HG03342 (cell line): ENCODE measurements at regions not wholly inside any gene's neighbourhood (a gene's known extent, or its start where the extent isn't known, plus 50 kb on each side); places are given as distances from the start of the nearest gene placed in this dataset.
"Not testable (repeated sequence)": the region's sequence is repeated elsewhere in the genome, so short reads cannot be mapped to it uniquely, and the experiment has no call there.

Experiments used
- ATAC-seq: cut with Tn5 transposase; IDR thresholded peaks from one replicate; pipeline ENCODE4 v1.9.1; 2021; ENCODE audit warnings: mild to moderate bottlenecking, moderate library complexity; ENCODE audit not compliant: unreplicated experiment

GRCh38 chr10:33071857-33072256 lies 113.8 kb upstream of the ITGB1 start:
- ATAC-seq, result no peak

- ATAC-seq, result no peak
Observed at GRCh38 chr10:33070101-33070500, 112.1 kb upstream of the ITGB1 start.

- ATAC-seq, result no peak
Observed at GRCh38 chr10:33067917-33068316, 109.9 kb upstream of the ITGB1 start.

- ATAC-seq, result no peak
Observed at GRCh38 chr10:33067481-33067880, 109.5 kb upstream of the ITGB1 start.

- ATAC-seq, result no peak
Observed at GRCh38 chr10:33066558-33067236, 108.7 kb upstream of the ITGB1 start.

- no peak for ATAC-seq
Observed at GRCh38 chr10:33065111-33065510, 107.1 kb upstream of the ITGB1 start.

- no peak for ATAC-seq
Observed at GRCh38 chr10:33064706-33065105, 106.7 kb upstream of the ITGB1 start.

GRCh38 chr10:33057620-33058019 lies 99.6 kb upstream of the ITGB1 start:
- no peak for ATAC-seq

GRCh38 chr10:33056828-33057596 lies 99.0 kb upstream of the ITGB1 start:
- no peak for ATAC-seq

- ATAC-seq, result no peak
Observed at GRCh38 chr10:33055625-33056024, 97.6 kb upstream of the ITGB1 start.

GRCh38 chr10:33052915-33053810 lies 95.1 kb upstream of the ITGB1 start:
- ATAC-seq, result no peak

GRCh38 chr10:33052263-33052875 lies 94.3 kb upstream of the ITGB1 start:
- no peak for ATAC-seq

- not testable (repeated sequence) for ATAC-seq
Observed at GRCh38 chr10:33049963-33050920, 92.2 kb upstream of the ITGB1 start.

GRCh38 chr10:33048223-33048622 lies 90.2 kb upstream of the ITGB1 start:
- no peak for ATAC-seq

- ATAC-seq, result no peak
Observed at GRCh38 chr10:33047655-33048054, 89.6 kb upstream of the ITGB1 start.

GRCh38 chr10:33046792-33047191 lies 88.8 kb upstream of the ITGB1 start:
- no peak for ATAC-seq

- ATAC-seq, result no peak
Observed at GRCh38 chr10:33045421-33045820, 87.4 kb upstream of the ITGB1 start.

- ATAC-seq, result no peak
Observed at GRCh38 chr10:33042565-33042964, 84.5 kb upstream of the ITGB1 start.

GRCh38 chr10:33041783-33042437 lies 83.9 kb upstream of the ITGB1 start:
- no peak for ATAC-seq
